ENCODE measurements at regions not wholly inside any gene's neighbourhood (a gene's known extent, or its start where the extent isn't known, plus 50 kb on each side); places are given as distances from the start of the nearest gene placed in this dataset.

DNA sequence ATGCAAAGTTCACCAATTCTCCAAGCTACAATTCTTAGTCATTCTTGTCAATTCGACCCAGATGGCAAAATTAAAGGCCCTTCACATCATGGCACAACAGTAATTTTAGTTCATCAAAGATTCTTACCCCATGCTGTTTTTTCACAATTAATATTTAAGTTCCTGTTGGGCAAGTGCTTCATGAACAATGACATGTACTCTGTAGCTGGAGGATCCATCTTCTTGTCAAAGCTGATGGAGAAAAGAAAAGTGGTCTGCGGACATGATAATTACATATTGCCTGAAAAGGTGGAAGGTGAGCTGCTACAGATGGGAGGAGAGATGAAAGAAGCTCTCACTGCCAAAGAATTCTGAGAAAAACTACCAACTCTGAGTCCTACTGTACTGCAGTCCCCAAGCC is 1370.3 kb upstream of the SLC10A2 start:
- no peak overlapping the region for H3K4me3 ChIP-seq (ENCODE audit: low read length in 2 of 2)
- H3K4me1 ChIP-seq (ENCODE audit: control insufficient read depth, insufficient read depth, low read length) = no peaks in the 10 kb centered on the region
- no peaks in the 10 kb centered on the region for H3K27me3 ChIP-seq (ENCODE audit: control insufficient read depth in 1 of 2, insufficient read depth in 2 of 2, low read length in 2 of 2)
- H3K36me3 ChIP-seq (ENCODE audit: control insufficient read depth in 2 of 2, insufficient read depth in 2 of 2, low read length in 2 of 2) = no peaks in the 10 kb centered on the region
- no peaks in the 10 kb centered on the region for H3K9me3 ChIP-seq (ENCODE audit: control insufficient read depth in 2 of 2, low read length in 2 of 2)
- H3K27ac ChIP-seq (ENCODE audit: low read length) = no peak overlapping the region
- no peak overlapping the region for H3K9ac ChIP-seq (ENCODE audit: low read length in 2 of 2)

DNA sequence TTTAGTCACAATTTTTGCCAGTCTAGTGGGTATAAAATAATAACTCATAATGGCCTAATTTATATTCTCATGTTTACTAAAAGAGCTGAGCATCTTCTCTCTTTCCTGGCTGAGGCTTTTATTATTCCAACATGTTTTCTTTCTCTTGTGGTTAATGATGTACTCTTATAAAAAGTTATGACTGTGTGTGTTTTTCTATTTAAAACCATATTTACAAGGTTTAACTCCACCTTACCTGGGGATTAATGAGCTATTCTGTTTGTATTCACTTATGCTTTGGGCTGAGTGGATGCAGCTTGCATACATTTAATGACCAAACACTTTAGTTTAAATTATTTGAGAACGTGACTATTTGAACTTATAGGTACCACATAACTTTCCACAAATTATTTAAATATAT is 1365.7 kb upstream of the SLC10A2 start:
- Histone ChIP-seq H3K27me3 (ENCODE audit: control insufficient read depth in 1 of 2, insufficient read depth in 2 of 2, low read length in 2 of 2) (no peaks in the 10 kb centered on the region), H3K4me3 (ENCODE audit: low read length in 2 of 2) (no peak overlapping the region), H3K4me1 (ENCODE audit: control insufficient read depth, insufficient read depth, low read length) (no peaks in the 10 kb centered on the region), H3K27ac (ENCODE audit: low read length) (no peak overlapping the region), H3K9ac (ENCODE audit: low read length in 2 of 2) (no peak overlapping the region), H3K36me3 (ENCODE audit: control insufficient read depth in 2 of 2, insufficient read depth in 2 of 2, low read length in 2 of 2) (no peaks in the 10 kb centered on the region), H3K9me3 (ENCODE audit: control insufficient read depth in 2 of 2, low read length in 2 of 2) (no peaks in the 10 kb centered on the region)

DNA sequence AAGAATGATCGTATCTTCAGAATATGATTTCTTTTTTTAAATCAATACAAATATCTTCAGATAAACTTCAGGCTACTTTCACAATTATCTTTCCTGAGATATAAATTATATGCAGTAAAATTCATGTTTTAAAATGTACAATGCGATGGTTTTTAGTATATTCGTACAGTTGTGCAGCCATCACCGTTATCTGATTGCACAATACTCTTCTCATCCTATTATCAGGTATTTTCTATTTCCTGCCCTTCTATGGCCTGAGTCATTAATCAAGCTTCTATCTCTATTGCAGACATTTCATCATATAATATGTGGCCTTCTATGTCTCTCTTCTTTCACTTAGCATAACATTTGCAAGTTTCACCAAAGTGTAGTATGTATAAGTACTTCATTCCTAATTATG is 1360.2 kb upstream of the SLC10A2 start:
- Histone ChIP-seq H3K4me3 (ENCODE audit: low read length in 2 of 2) (no peak overlapping the region), H3K36me3 (ENCODE audit: control insufficient read depth in 2 of 2, insufficient read depth in 2 of 2, low read length in 2 of 2) (no peaks in the 10 kb centered on the region), H3K27ac (ENCODE audit: low read length) (no peak overlapping the region), H3K9ac (ENCODE audit: low read length in 2 of 2) (no peak overlapping the region), H3K27me3 (ENCODE audit: control insufficient read depth in 1 of 2, insufficient read depth in 2 of 2, low read length in 2 of 2) (no peaks in the 10 kb centered on the region), H3K4me1 (ENCODE audit: control insufficient read depth, insufficient read depth, low read length) (no peaks in the 10 kb centered on the region), H3K9me3 (ENCODE audit: control insufficient read depth in 2 of 2, low read length in 2 of 2) (no peaks in the 10 kb centered on the region)

DNA sequence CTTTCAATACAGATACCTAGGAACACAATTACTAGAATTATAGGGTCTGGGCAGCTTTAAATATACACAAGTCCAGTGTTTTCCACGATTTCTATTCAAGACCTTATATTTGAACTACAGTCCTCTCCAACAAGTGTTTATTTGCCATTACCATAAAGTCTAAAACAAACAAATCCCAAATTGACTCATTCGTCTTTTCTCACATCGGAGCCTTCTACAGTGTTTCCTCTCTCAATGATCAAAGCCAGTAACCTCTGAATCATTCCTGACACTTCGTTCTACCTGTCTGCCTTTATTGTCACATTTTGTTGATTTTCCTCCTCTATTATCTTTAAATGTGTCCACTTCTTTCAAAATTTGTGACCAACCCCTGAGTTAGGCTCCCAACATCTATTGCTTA is 1356.5 kb upstream of the SLC10A2 start:
- H3K27me3 ChIP-seq (ENCODE audit: control insufficient read depth in 1 of 2, insufficient read depth in 2 of 2, low read length in 2 of 2) = no peaks in the 10 kb centered on the region
- no peaks in the 10 kb centered on the region for H3K4me1 ChIP-seq (ENCODE audit: control insufficient read depth, insufficient read depth, low read length)
- H3K9me3 ChIP-seq (ENCODE audit: control insufficient read depth in 2 of 2, low read length in 2 of 2) = no peaks in the 10 kb centered on the region
- H3K36me3 ChIP-seq (ENCODE audit: control insufficient read depth in 2 of 2, insufficient read depth in 2 of 2, low read length in 2 of 2) = no peaks in the 10 kb centered on the region
- H3K27ac ChIP-seq (ENCODE audit: low read length) = no peak overlapping the region
- no peak overlapping the region for H3K9ac ChIP-seq (ENCODE audit: low read length in 2 of 2)
- H3K4me3 ChIP-seq (ENCODE audit: low read length in 2 of 2) = no peak overlapping the region

- Histone ChIP-seq H3K4me3 (ENCODE audit: low read length in 2 of 2) (no peak overlapping the region), H3K27ac (ENCODE audit: low read length) (no peak overlapping the region), H3K36me3 (ENCODE audit: control insufficient read depth in 2 of 2, insufficient read depth in 2 of 2, low read length in 2 of 2) (no peaks in the 10 kb centered on the region), H3K9me3 (ENCODE audit: control insufficient read depth in 2 of 2, low read length in 2 of 2) (no peaks in the 10 kb centered on the region), H3K27me3 (ENCODE audit: control insufficient read depth in 1 of 2, insufficient read depth in 2 of 2, low read length in 2 of 2) (no peaks in the 10 kb centered on the region), H3K9ac (ENCODE audit: low read length in 2 of 2) (no peak overlapping the region), H3K4me1 (ENCODE audit: control insufficient read depth, insufficient read depth, low read length) (no peaks in the 10 kb centered on the region)
Observed at GRCh38 chr13:104416973-104417372, 1350.8 kb upstream of the SLC10A2 start.

DNA sequence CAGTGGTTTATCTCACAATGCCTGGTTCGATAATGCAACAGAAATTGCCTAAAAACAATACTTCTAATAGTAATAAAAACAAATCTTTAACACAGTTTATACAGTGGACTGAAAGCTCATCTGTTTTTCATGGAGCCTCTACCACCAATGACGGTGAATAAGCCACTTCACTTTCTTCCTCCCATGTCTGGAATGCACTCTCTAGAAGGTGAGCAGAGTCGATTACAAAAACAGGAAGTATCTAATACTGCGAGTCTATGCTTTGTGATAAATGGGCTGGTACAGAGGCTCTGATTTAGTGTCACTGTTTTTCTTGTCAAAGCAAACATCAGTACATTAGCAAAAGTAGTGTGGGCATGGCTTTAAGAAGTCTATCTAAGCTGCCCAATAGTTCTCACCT is 1348.6 kb upstream of the SLC10A2 start:
- no peaks in the 10 kb centered on the region for H3K9me3 ChIP-seq (ENCODE audit: control insufficient read depth in 2 of 2, low read length in 2 of 2)
- H3K27me3 ChIP-seq (ENCODE audit: control insufficient read depth in 1 of 2, insufficient read depth in 2 of 2, low read length in 2 of 2) = no peaks in the 10 kb centered on the region
- no peaks in the 10 kb centered on the region for H3K36me3 ChIP-seq (ENCODE audit: control insufficient read depth in 2 of 2, insufficient read depth in 2 of 2, low read length in 2 of 2)
- no peak overlapping the region for H3K9ac ChIP-seq (ENCODE audit: low read length in 2 of 2)
- H3K4me3 ChIP-seq (ENCODE audit: low read length in 2 of 2) = no peak overlapping the region
- no peak overlapping the region for H3K27ac ChIP-seq (ENCODE audit: low read length)
- no peaks in the 10 kb centered on the region for H3K4me1 ChIP-seq (ENCODE audit: control insufficient read depth, insufficient read depth, low read length)

GRCh38 chr13:104414181-104414580 is 1348.0 kb upstream of the SLC10A2 start:
- H3K27ac ChIP-seq (ENCODE audit: low read length) = no peak overlapping the region

DNA sequence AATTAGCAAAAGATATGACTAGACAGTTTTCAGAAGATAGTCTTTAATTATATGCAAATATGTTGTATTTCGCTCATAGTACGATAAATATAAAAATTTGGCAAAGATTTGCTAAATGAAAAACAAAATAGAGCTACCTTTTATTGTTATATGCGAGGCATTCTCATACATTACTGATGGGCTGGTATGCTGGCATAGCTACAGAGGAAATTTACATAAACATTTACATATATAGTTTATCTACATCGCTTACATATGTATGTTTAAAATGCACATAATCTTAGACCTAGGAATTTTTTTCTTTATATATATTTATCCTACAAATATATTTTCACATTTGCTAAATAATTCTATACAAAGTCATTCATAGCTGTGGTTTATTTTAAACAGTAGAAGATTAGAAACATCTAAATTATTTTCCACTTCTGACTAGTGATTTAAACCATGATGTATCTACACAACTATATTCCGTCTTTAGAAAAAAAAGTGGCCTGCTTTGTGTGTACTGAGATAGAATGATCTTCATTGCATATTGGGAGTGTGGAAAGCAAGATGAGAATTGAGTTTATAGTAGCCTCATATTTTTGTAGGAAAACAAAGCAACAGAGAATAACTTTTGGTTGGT is 1345.0 kb upstream of the SLC10A2 start:
- H3K4me3 ChIP-seq (ENCODE audit: low read length in 2 of 2) = no peak overlapping the region
- no peaks in the 10 kb centered on the region for H3K27me3 ChIP-seq (ENCODE audit: control insufficient read depth in 1 of 2, insufficient read depth in 2 of 2, low read length in 2 of 2)
- H3K9me3 ChIP-seq (ENCODE audit: control insufficient read depth in 2 of 2, low read length in 2 of 2) = no peaks in the 10 kb centered on the region
- no peaks in the 10 kb centered on the region for H3K36me3 ChIP-seq (ENCODE audit: control insufficient read depth in 2 of 2, insufficient read depth in 2 of 2, low read length in 2 of 2)
- no peaks in the 10 kb centered on the region for H3K4me1 ChIP-seq (ENCODE audit: control insufficient read depth, insufficient read depth, low read length)
- H3K27ac ChIP-seq (ENCODE audit: low read length) = no peak overlapping the region
- H3K9ac ChIP-seq (ENCODE audit: low read length in 2 of 2) = no peak overlapping the region

More at GRCh38 chr13:104414181-104414580, 1348.0 kb upstream of the SLC10A2 start:
- Histone ChIP-seq H3K36me3 (ENCODE audit: control insufficient read depth in 2 of 2, insufficient read depth in 2 of 2, low read length in 2 of 2) (no peaks in the 10 kb centered on the region), H3K27me3 (ENCODE audit: control insufficient read depth in 1 of 2, insufficient read depth in 2 of 2, low read length in 2 of 2) (no peaks in the 10 kb centered on the region), H3K4me1 (ENCODE audit: control insufficient read depth, insufficient read depth, low read length) (no peaks in the 10 kb centered on the region), H3K9ac (ENCODE audit: low read length in 2 of 2) (no peak overlapping the region), H3K9me3 (ENCODE audit: control insufficient read depth in 2 of 2, low read length in 2 of 2) (no peaks in the 10 kb centered on the region), H3K4me3 (ENCODE audit: low read length in 2 of 2) (no peak overlapping the region)

DNA sequence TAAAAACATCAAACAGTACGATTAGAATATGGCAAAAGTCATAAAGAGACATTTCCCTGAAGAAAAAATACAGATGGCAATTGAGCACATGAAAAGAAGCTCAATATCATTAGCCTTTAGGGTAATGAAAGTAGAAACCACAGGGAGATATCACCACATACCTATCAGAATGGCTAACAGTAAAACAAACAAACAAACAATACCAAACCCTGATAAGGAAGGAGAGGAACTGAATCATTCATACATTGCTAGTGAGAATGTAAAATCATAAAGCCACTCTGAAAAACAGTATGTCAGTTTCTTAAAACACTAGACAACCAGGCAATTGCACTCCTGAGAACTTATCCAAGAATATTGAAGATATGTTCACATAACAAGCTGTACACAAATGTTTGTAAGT is 1342.5 kb upstream of the SLC10A2 start:
- no peaks in the 10 kb centered on the region for H3K9me3 ChIP-seq (ENCODE audit: control insufficient read depth in 2 of 2, low read length in 2 of 2)
- H3K27me3 ChIP-seq (ENCODE audit: control insufficient read depth in 1 of 2, insufficient read depth in 2 of 2, low read length in 2 of 2) = no peaks in the 10 kb centered on the region
- H3K4me3 ChIP-seq (ENCODE audit: low read length in 2 of 2) = no peak overlapping the region
- no peaks in the 10 kb centered on the region for H3K4me1 ChIP-seq (ENCODE audit: control insufficient read depth, insufficient read depth, low read length)
- H3K36me3 ChIP-seq (ENCODE audit: control insufficient read depth in 2 of 2, insufficient read depth in 2 of 2, low read length in 2 of 2) = no peaks in the 10 kb centered on the region
- H3K9ac ChIP-seq (ENCODE audit: low read length in 2 of 2) = no peak overlapping the region
- no peak overlapping the region for H3K27ac ChIP-seq (ENCODE audit: low read length)

- Histone ChIP-seq H3K4me3 (ENCODE audit: low read length in 2 of 2) (no peak overlapping the region), H3K9ac (ENCODE audit: low read length in 2 of 2) (no peak overlapping the region), H3K36me3 (ENCODE audit: control insufficient read depth in 2 of 2, insufficient read depth in 2 of 2, low read length in 2 of 2) (no peaks in the 10 kb centered on the region)
Observed at GRCh38 chr13:104404325-104404724, 1338.1 kb upstream of the SLC10A2 start.

DNA sequence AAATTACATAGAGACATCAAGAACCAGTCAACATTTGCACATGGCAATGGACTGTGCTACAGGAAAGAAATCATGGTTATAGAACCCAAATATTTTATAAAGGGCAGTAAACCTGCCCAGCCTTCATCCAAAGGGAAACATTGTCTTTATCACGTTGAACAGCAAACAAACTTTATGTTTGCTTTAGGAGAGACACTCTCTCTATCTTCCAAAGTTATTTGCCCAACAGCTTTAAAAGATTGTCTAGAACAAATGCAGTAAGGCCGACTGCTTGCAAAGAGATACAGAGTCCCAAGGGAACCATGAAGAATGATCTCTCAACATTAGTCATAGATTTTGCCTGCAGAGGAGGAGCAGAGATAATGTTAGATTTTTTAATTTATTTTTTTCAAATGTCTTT is 1323.5 kb upstream of the SLC10A2 start:
- no peak overlapping the region for H3K4me3 ChIP-seq (ENCODE audit: low read length in 2 of 2)
- no peaks in the 10 kb centered on the region for H3K27me3 ChIP-seq (ENCODE audit: control insufficient read depth in 1 of 2, insufficient read depth in 2 of 2, low read length in 2 of 2)
- no peaks in the 10 kb centered on the region for H3K36me3 ChIP-seq (ENCODE audit: control insufficient read depth in 2 of 2, insufficient read depth in 2 of 2, low read length in 2 of 2)
- no peak overlapping the region for H3K9ac ChIP-seq (ENCODE audit: low read length in 2 of 2)
- no peaks in the 10 kb centered on the region for H3K9me3 ChIP-seq (ENCODE audit: control insufficient read depth in 2 of 2, low read length in 2 of 2)
- no peak overlapping the region for H3K27ac ChIP-seq (ENCODE audit: low read length)
- H3K4me1 ChIP-seq (ENCODE audit: control insufficient read depth, insufficient read depth, low read length) = no peaks in the 10 kb centered on the region

More at GRCh38 chr13:104404325-104404724, 1338.1 kb upstream of the SLC10A2 start:
- H3K4me1 ChIP-seq (ENCODE audit: control insufficient read depth, insufficient read depth, low read length) = no peaks in the 10 kb centered on the region
- no peak overlapping the region for H3K27ac ChIP-seq (ENCODE audit: low read length)
- no peaks in the 10 kb centered on the region for H3K9me3 ChIP-seq (ENCODE audit: control insufficient read depth in 2 of 2, low read length in 2 of 2)
- no peaks in the 10 kb centered on the region for H3K27me3 ChIP-seq (ENCODE audit: control insufficient read depth in 1 of 2, insufficient read depth in 2 of 2, low read length in 2 of 2)
